ENCODE measurements at regions not wholly inside any gene's neighbourhood (a gene's known extent, or its start where the extent isn't known, plus 50 kb on each side); places are given as distances from the start of the nearest gene placed in this dataset.

- Histone ChIP-seq H3K9me3 (replicated peaks; ENCODE audit: insufficient read depth, low read length) (no peaks in the 10 kb centered on the region), H3K27ac (ENCODE audit: low read length) (no peak overlapping the region), H3K79me2 (ENCODE audit: low read length) (no peaks in the 10 kb centered on the region), H3K4me1 (ENCODE audit: low read length) (no peaks in the 10 kb centered on the region), H2AFZ (ENCODE audit: low read length) (no peak overlapping the region), H3F3A (ENCODE audit: insufficient read depth, low read length) (no peaks in the 10 kb centered on the region), H3K4me2 (ENCODE audit: low read depth, low read length) (no peak overlapping the region), H3K9me2 (replicated peaks; ENCODE audit: insufficient read depth, low read length) (no peaks in the 10 kb centered on the region), H3K4me3 (ENCODE audit: low read length) (no peak overlapping the region), H3K9ac (ENCODE audit: low read length) (no peak overlapping the region), H4K20me1 (ENCODE audit: insufficient read depth, low read length) (no peaks in the 10 kb centered on the region), H3K27me3 (replicated peaks; ENCODE audit: insufficient read depth, low read length) (no peaks in the 10 kb centered on the region), H3K36me3 (replicated peaks; ENCODE audit: insufficient read depth, low read length) (no peaks in the 10 kb centered on the region)
- DNase-seq, result no peak
- TF ChIP-seq EZH2phosphoT487 (IDR thresholded peaks at IDR 0.05; ENCODE audit: low read length), result no peak
Measured at GRCh38 chr4:85058551-85058950, 92.1 kb upstream of the WDFY3 start.

GRCh38 chr4:85061974-85062373, 95.5 kb upstream of the WDFY3 start:
- no peaks in the 10 kb centered on the region for H3K27me3 ChIP-seq (replicated peaks; ENCODE audit: insufficient read depth, low read length)
- no peak overlapping the region for H3K9ac ChIP-seq (ENCODE audit: low read length)
- no peak for DNase-seq
- no peaks in the 10 kb centered on the region for H4K20me1 ChIP-seq (ENCODE audit: insufficient read depth, low read length)
- H3K4me3 ChIP-seq (ENCODE audit: low read length), result no peak overlapping the region
- no peak overlapping the region for H3K4me2 ChIP-seq (ENCODE audit: low read depth, low read length)
- no peaks in the 10 kb centered on the region for H3K36me3 ChIP-seq (replicated peaks; ENCODE audit: insufficient read depth, low read length)
- H2AFZ ChIP-seq (ENCODE audit: low read length), result no peak overlapping the region
- H3K4me1 ChIP-seq (ENCODE audit: low read length), result no peaks in the 10 kb centered on the region
- H3K9me2 ChIP-seq (replicated peaks; ENCODE audit: insufficient read depth, low read length), result no peaks in the 10 kb centered on the region
- no peaks in the 10 kb centered on the region for H3K79me2 ChIP-seq (ENCODE audit: low read length)
- no peak overlapping the region for H3K27ac ChIP-seq (ENCODE audit: low read length)
- H3F3A ChIP-seq (ENCODE audit: insufficient read depth, low read length), result no peaks in the 10 kb centered on the region
- no peak for TF ChIP-seq EZH2 (optimal IDR thresholded peaks at IDR 0.05; ENCODE audit: low read depth, low read length)
- TF ChIP-seq CTCF (IDR thresholded peaks at IDR 0.05; ENCODE audit: low read length), result no peak
- TF ChIP-seq EZH2phosphoT487 (IDR thresholded peaks at IDR 0.05; ENCODE audit: low read length), result no peak
- no peaks in the 10 kb centered on the region for H3K9me3 ChIP-seq (replicated peaks; ENCODE audit: insufficient read depth, low read length)

GRCh38 chr4:85062466-85062865, 96.0 kb upstream of the WDFY3 start:
- H2AFZ ChIP-seq (ENCODE audit: low read length), result no peak overlapping the region
- no peaks in the 10 kb centered on the region for H3F3A ChIP-seq (ENCODE audit: insufficient read depth, low read length)
- no peaks in the 10 kb centered on the region for H3K27me3 ChIP-seq (replicated peaks; ENCODE audit: insufficient read depth, low read length)
- no peak overlapping the region for H3K27ac ChIP-seq (ENCODE audit: low read length)
- no peak for DNase-seq
- H3K9me3 ChIP-seq (replicated peaks; ENCODE audit: insufficient read depth, low read length), result no peaks in the 10 kb centered on the region
- no peaks in the 10 kb centered on the region for H4K20me1 ChIP-seq (ENCODE audit: insufficient read depth, low read length)
- no peaks in the 10 kb centered on the region for H3K4me1 ChIP-seq (ENCODE audit: low read length)
- no peaks in the 10 kb centered on the region for H3K9me2 ChIP-seq (replicated peaks; ENCODE audit: insufficient read depth, low read length)
- no peak overlapping the region for H3K9ac ChIP-seq (ENCODE audit: low read length)
- no peaks in the 10 kb centered on the region for H3K36me3 ChIP-seq (replicated peaks; ENCODE audit: insufficient read depth, low read length)
- no peaks in the 10 kb centered on the region for H3K79me2 ChIP-seq (ENCODE audit: low read length)
- TF ChIP-seq EZH2 (optimal IDR thresholded peaks at IDR 0.05; ENCODE audit: low read depth, low read length) (no peak), CTCF (IDR thresholded peaks at IDR 0.05; ENCODE audit: low read length) (no peak), EZH2phosphoT487 (IDR thresholded peaks at IDR 0.05; ENCODE audit: low read length) (no peak)
- no peak overlapping the region for H3K4me2 ChIP-seq (ENCODE audit: low read depth, low read length)
- H3K4me3 ChIP-seq (ENCODE audit: low read length), result no peak overlapping the region

GRCh38 chr4:85067342-85067741, 100.9 kb upstream of the WDFY3 start:
- no peaks in the 10 kb centered on the region for H3K79me2 ChIP-seq (ENCODE audit: low read length)
- no peak overlapping the region for H3K4me3 ChIP-seq (ENCODE audit: low read length)
- no peak for TF ChIP-seq EZH2phosphoT487 (IDR thresholded peaks at IDR 0.05; ENCODE audit: low read length)
- TF ChIP-seq CTCF (IDR thresholded peaks at IDR 0.05; ENCODE audit: low read length), result no peak
- no peak for TF ChIP-seq EZH2 (optimal IDR thresholded peaks at IDR 0.05; ENCODE audit: low read depth, low read length)
- no peak overlapping the region for H2AFZ ChIP-seq (ENCODE audit: low read length)
- no peaks in the 10 kb centered on the region for H3K27me3 ChIP-seq (replicated peaks; ENCODE audit: insufficient read depth, low read length)
- no peaks in the 10 kb centered on the region for H3K4me1 ChIP-seq (ENCODE audit: low read length)
- no peak for DNase-seq
- H3K9me2 ChIP-seq (replicated peaks; ENCODE audit: insufficient read depth, low read length), result no peaks in the 10 kb centered on the region
- no peak overlapping the region for H3K27ac ChIP-seq (ENCODE audit: low read length)
- no peak overlapping the region for H3K4me2 ChIP-seq (ENCODE audit: low read depth, low read length)
- no peaks in the 10 kb centered on the region for H3K9me3 ChIP-seq (replicated peaks; ENCODE audit: insufficient read depth, low read length)
- H4K20me1 ChIP-seq (ENCODE audit: insufficient read depth, low read length), result no peaks in the 10 kb centered on the region
- H3K36me3 ChIP-seq (replicated peaks; ENCODE audit: insufficient read depth, low read length), result no peaks in the 10 kb centered on the region
- H3F3A ChIP-seq (ENCODE audit: insufficient read depth, low read length), result no peaks in the 10 kb centered on the region
- H3K9ac ChIP-seq (ENCODE audit: low read length), result no peak overlapping the region
